ENCODE measurements at regions not wholly inside any gene's neighbourhood (a gene's known extent, or its start where the extent isn't known, plus 50 kb on each side); places are given as distances from the start of the nearest gene placed in this dataset.

- H3K4me3 ChIP-seq (ENCODE audit: low read depth, low read length), result no peak overlapping the region
- no peaks in the 10 kb centered on the region for H3K27me3 ChIP-seq (ENCODE audit: control insufficient read depth, insufficient read depth, low read length)
- H3K4me1 ChIP-seq (ENCODE audit: control insufficient read depth, insufficient read depth, low read length), result no peaks in the 10 kb centered on the region
- no peaks in the 10 kb centered on the region for H3K9me3 ChIP-seq (ENCODE audit: control insufficient read depth, insufficient read depth, low read length)
- no peak overlapping the region for H3K9ac ChIP-seq (ENCODE audit: low read depth, low read length)
- H3K36me3 ChIP-seq (ENCODE audit: control insufficient read depth, insufficient read depth, low read length), result no peaks in the 10 kb centered on the region
Measured at GRCh38 chr9:107931071-107931715, 441.6 kb upstream of the KLF4 start.

GRCh38 chr9:107929443-107929842 is 439.9 kb upstream of the KLF4 start:
- H3K36me3 ChIP-seq (ENCODE audit: control insufficient read depth, insufficient read depth, low read length), result no peaks in the 10 kb centered on the region
- H3K4me1 ChIP-seq (ENCODE audit: control insufficient read depth, insufficient read depth, low read length), result no peaks in the 10 kb centered on the region
- no peak overlapping the region for H3K4me3 ChIP-seq (ENCODE audit: low read depth, low read length)
- H3K27me3 ChIP-seq (ENCODE audit: control insufficient read depth, insufficient read depth, low read length), result no peaks in the 10 kb centered on the region
- no peak overlapping the region for H3K9ac ChIP-seq (ENCODE audit: low read depth, low read length)
- no peaks in the 10 kb centered on the region for H3K9me3 ChIP-seq (ENCODE audit: control insufficient read depth, insufficient read depth, low read length)

GRCh38 chr9:107928701-107929371 is 439.3 kb upstream of the KLF4 start:
- no peak overlapping the region for H3K9ac ChIP-seq (ENCODE audit: low read depth, low read length)
- no peaks in the 10 kb centered on the region for H3K36me3 ChIP-seq (ENCODE audit: control insufficient read depth, insufficient read depth, low read length)
- H3K27me3 ChIP-seq (ENCODE audit: control insufficient read depth, insufficient read depth, low read length), result no peaks in the 10 kb centered on the region
- H3K9me3 ChIP-seq (ENCODE audit: control insufficient read depth, insufficient read depth, low read length), result no peaks in the 10 kb centered on the region
- H3K4me1 ChIP-seq (ENCODE audit: control insufficient read depth, insufficient read depth, low read length), result no peaks in the 10 kb centered on the region
- H3K4me3 ChIP-seq (ENCODE audit: low read depth, low read length), result no peak overlapping the region

GRCh38 chr9:107927276-107927675 is 437.7 kb upstream of the KLF4 start:
- Histone ChIP-seq H3K9me3 (ENCODE audit: control insufficient read depth, insufficient read depth, low read length) (no peaks in the 10 kb centered on the region), H3K27me3 (ENCODE audit: control insufficient read depth, insufficient read depth, low read length) (no peaks in the 10 kb centered on the region), H3K4me1 (ENCODE audit: control insufficient read depth, insufficient read depth, low read length) (no peaks in the 10 kb centered on the region), H3K9ac (ENCODE audit: low read depth, low read length) (no peak overlapping the region), H3K4me3 (ENCODE audit: low read depth, low read length) (no peak overlapping the region), H3K36me3 (ENCODE audit: control insufficient read depth, insufficient read depth, low read length) (no peaks in the 10 kb centered on the region)

GRCh38 chr9:107925749-107926297 is 436.3 kb upstream of the KLF4 start:
- H3K9ac ChIP-seq (ENCODE audit: low read depth, low read length), result no peak overlapping the region
- no peak overlapping the region for H3K4me3 ChIP-seq (ENCODE audit: low read depth, low read length)
- no peaks in the 10 kb centered on the region for H3K4me1 ChIP-seq (ENCODE audit: control insufficient read depth, insufficient read depth, low read length)
- no peaks in the 10 kb centered on the region for H3K27me3 ChIP-seq (ENCODE audit: control insufficient read depth, insufficient read depth, low read length)
- no peaks in the 10 kb centered on the region for H3K9me3 ChIP-seq (ENCODE audit: control insufficient read depth, insufficient read depth, low read length)
- no peaks in the 10 kb centered on the region for H3K36me3 ChIP-seq (ENCODE audit: control insufficient read depth, insufficient read depth, low read length)

GRCh38 chr9:107922260-107922659 is 432.7 kb upstream of the KLF4 start:
- Histone ChIP-seq H3K36me3 (ENCODE audit: control insufficient read depth, insufficient read depth, low read length) (no peaks in the 10 kb centered on the region), H3K9me3 (ENCODE audit: control insufficient read depth, insufficient read depth, low read length) (no peaks in the 10 kb centered on the region), H3K27me3 (ENCODE audit: control insufficient read depth, insufficient read depth, low read length) (no peaks in the 10 kb centered on the region), H3K9ac (ENCODE audit: low read depth, low read length) (no peak overlapping the region), H3K4me1 (ENCODE audit: control insufficient read depth, insufficient read depth, low read length) (no peaks in the 10 kb centered on the region), H3K4me3 (ENCODE audit: low read depth, low read length) (no peak overlapping the region)

- Histone ChIP-seq H3K9ac (ENCODE audit: low read depth, low read length) (no peak overlapping the region), H3K27me3 (ENCODE audit: control insufficient read depth, insufficient read depth, low read length) (no peaks in the 10 kb centered on the region), H3K9me3 (ENCODE audit: control insufficient read depth, insufficient read depth, low read length) (no peaks in the 10 kb centered on the region), H3K4me1 (ENCODE audit: control insufficient read depth, insufficient read depth, low read length) (no peaks in the 10 kb centered on the region), H3K4me3 (ENCODE audit: low read depth, low read length) (no peak overlapping the region), H3K36me3 (ENCODE audit: control insufficient read depth, insufficient read depth, low read length) (no peaks in the 10 kb centered on the region)
Measured at GRCh38 chr9:107919263-107919662, 429.7 kb upstream of the KLF4 start.

- no peaks in the 10 kb centered on the region for H3K27me3 ChIP-seq (ENCODE audit: control insufficient read depth, insufficient read depth, low read length)
Measured at GRCh38 chr9:107918749-107919148, 429.2 kb upstream of the KLF4 start.

GRCh38 chr9:107914151-107914550 is 424.6 kb upstream of the KLF4 start:
- H3K4me1 ChIP-seq (ENCODE audit: control insufficient read depth, insufficient read depth, low read length), result no peaks in the 10 kb centered on the region
- no peaks in the 10 kb centered on the region for H3K27me3 ChIP-seq (ENCODE audit: control insufficient read depth, insufficient read depth, low read length)
- no peaks in the 10 kb centered on the region for H3K36me3 ChIP-seq (ENCODE audit: control insufficient read depth, insufficient read depth, low read length)
- H3K4me3 ChIP-seq (ENCODE audit: low read depth, low read length), result no peak overlapping the region
- no peaks in the 10 kb centered on the region for H3K9me3 ChIP-seq (ENCODE audit: control insufficient read depth, insufficient read depth, low read length)
- no peak overlapping the region for H3K9ac ChIP-seq (ENCODE audit: low read depth, low read length)

More at GRCh38 chr9:107918749-107919148, 429.2 kb upstream of the KLF4 start:
- H3K36me3 ChIP-seq (ENCODE audit: control insufficient read depth, insufficient read depth, low read length), result no peaks in the 10 kb centered on the region
- no peaks in the 10 kb centered on the region for H3K4me1 ChIP-seq (ENCODE audit: control insufficient read depth, insufficient read depth, low read length)
- no peaks in the 10 kb centered on the region for H3K9me3 ChIP-seq (ENCODE audit: control insufficient read depth, insufficient read depth, low read length)
- H3K9ac ChIP-seq (ENCODE audit: low read depth, low read length), result no peak overlapping the region
- H3K4me3 ChIP-seq (ENCODE audit: low read depth, low read length), result no peak overlapping the region

- Histone ChIP-seq H3K9me3 (ENCODE audit: control insufficient read depth, insufficient read depth, low read length) (no peaks in the 10 kb centered on the region), H3K9ac (ENCODE audit: low read depth, low read length) (no peak overlapping the region), H3K4me1 (ENCODE audit: control insufficient read depth, insufficient read depth, low read length) (no peaks in the 10 kb centered on the region), H3K36me3 (ENCODE audit: control insufficient read depth, insufficient read depth, low read length) (no peaks in the 10 kb centered on the region), H3K4me3 (ENCODE audit: low read depth, low read length) (no peak overlapping the region), H3K27me3 (ENCODE audit: control insufficient read depth, insufficient read depth, low read length) (no peaks in the 10 kb centered on the region)
Measured at GRCh38 chr9:107907715-107908114, 418.1 kb upstream of the KLF4 start.

- no peaks in the 10 kb centered on the region for H3K9me3 ChIP-seq (ENCODE audit: control insufficient read depth, insufficient read depth, low read length)
- H3K4me1 ChIP-seq (ENCODE audit: control insufficient read depth, insufficient read depth, low read length), result no peaks in the 10 kb centered on the region
- H3K9ac ChIP-seq (ENCODE audit: low read depth, low read length), result no peak overlapping the region
- H3K4me3 ChIP-seq (ENCODE audit: low read depth, low read length), result no peak overlapping the region
- no peaks in the 10 kb centered on the region for H3K36me3 ChIP-seq (ENCODE audit: control insufficient read depth, insufficient read depth, low read length)
- H3K27me3 ChIP-seq (ENCODE audit: control insufficient read depth, insufficient read depth, low read length), result no peaks in the 10 kb centered on the region
Measured at GRCh38 chr9:107907255-107907654, 417.7 kb upstream of the KLF4 start.

GRCh38 chr9:107906074-107906473 is 416.5 kb upstream of the KLF4 start:
- Histone ChIP-seq H3K4me3 (ENCODE audit: low read depth, low read length) (no peak overlapping the region), H3K36me3 (ENCODE audit: control insufficient read depth, insufficient read depth, low read length) (no peaks in the 10 kb centered on the region), H3K9ac (ENCODE audit: low read depth, low read length) (no peak overlapping the region)

More at GRCh38 chr9:107906074-107906473, 416.5 kb upstream of the KLF4 start:
- H3K9me3 ChIP-seq (ENCODE audit: control insufficient read depth, insufficient read depth, low read length), result no peaks in the 10 kb centered on the region
- H3K27me3 ChIP-seq (ENCODE audit: control insufficient read depth, insufficient read depth, low read length), result no peaks in the 10 kb centered on the region
- H3K4me1 ChIP-seq (ENCODE audit: control insufficient read depth, insufficient read depth, low read length), result no peaks in the 10 kb centered on the region

Measured in iPS-15b (cell line).